GM18858 (cell line): ENCODE measurements at regions not wholly inside any gene's neighbourhood (a gene's known extent, or its start where the extent isn't known, plus 50 kb on each side); places are given as distances from the start of the nearest gene placed in this dataset.
"Not testable (repeated sequence)": the region's sequence is repeated elsewhere in the genome, so short reads cannot be mapped to it uniquely, and the experiment has no call there.

Experiments
- ATAC-seq: cut with Tn5 transposase; IDR thresholded peaks from one replicate; pipeline ENCODE4 v1.9.1; 2021; ENCODE audit not compliant: unreplicated experiment

DNA sequence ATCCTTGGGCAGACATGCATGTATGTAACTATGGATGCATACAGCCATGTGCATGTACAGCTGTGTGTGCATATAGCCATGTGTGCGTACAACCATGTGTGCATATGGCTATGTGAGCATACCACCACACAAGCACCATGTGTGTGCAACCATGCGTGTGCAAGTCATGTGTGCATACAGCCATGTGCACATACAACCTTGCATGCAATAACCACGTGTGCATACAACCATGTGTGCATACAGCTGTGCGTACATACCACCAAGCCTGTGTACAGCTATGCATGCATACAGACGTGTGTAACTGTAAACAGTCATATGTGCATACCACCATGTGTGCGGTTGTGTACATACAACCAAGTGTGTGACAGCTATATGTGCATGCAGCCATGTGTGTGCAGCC is 186.4 kb downstream of the LAT start:
- not testable (repeated sequence) for ATAC-seq

- not testable (repeated sequence) for ATAC-seq
Observed at GRCh38 chr16:29170393-29171119, 185.7 kb downstream of the LAT start.

DNA sequence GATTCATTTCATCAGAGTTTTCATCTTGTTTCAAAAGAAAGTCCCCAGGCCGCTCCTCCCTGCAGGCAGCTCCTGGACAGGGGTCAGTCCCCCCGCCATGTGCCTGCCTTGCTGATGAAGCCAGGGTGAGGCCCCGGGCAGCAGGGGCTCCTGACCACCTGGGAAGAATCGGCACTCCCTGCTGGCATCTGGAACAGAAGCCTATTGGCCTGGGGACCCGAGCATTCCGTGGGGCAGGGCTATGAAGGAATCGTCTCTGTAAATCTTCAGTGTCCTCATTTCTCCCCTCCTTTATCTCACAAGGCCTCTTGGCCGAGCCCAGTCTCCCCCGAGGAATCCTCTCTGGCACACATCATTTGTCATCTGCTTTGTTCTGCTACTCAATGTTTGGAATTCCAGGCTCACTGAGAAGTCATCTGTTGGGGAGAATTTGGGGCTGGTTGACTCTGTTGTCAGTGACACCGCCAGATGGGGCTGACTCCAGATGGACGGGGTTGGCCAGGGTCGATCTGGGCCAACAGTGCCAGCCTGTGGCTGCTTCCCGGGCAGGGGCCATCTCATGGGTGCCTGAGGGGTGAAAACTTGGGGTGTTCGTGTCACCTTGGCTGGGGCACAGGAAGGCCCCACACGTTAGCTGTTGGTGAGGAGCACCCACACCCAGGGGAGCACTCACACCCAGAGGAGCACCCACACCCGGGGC is 184.6 kb downstream of the LAT start:
- ATAC-seq: not testable (repeated sequence)

GRCh38 chr16:29168515-29169259 is 183.8 kb downstream of the LAT start:
- not testable (repeated sequence) for ATAC-seq

DNA sequence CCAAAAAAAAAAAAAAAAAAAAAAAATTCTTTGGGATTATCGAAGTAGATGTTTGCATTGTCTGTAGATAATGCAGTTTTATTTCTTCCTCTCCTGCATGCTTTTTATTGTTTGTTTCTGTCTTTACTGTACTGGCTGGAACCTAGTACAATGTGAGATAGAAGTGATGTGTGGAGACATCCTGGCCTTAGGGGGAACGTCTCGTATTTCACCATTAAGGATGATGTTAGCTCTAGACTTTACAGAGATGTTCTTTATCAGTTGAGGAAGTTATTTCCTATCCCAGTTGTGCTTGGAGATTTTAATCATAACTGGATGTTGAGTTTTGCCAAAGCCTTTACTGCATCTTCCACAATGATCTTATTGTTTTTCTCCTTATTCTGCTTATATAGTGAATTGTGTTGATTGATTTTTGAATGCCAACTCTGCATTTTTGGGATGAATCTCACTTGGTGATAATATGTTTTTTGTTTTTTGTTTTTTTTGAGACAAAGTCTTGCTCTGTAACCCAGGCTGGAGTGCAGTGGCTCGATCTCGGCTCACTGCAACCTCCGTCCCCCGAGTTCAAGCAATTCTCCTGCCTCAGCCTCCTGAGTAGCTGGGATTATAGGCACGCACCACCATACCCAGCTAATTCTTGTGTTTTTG is 179.7 kb downstream of the LAT start:
- not testable (repeated sequence) for ATAC-seq

GRCh38 chr16:29160171-29160570 is 175.3 kb downstream of the LAT start:
- not testable (repeated sequence) for ATAC-seq

DNA sequence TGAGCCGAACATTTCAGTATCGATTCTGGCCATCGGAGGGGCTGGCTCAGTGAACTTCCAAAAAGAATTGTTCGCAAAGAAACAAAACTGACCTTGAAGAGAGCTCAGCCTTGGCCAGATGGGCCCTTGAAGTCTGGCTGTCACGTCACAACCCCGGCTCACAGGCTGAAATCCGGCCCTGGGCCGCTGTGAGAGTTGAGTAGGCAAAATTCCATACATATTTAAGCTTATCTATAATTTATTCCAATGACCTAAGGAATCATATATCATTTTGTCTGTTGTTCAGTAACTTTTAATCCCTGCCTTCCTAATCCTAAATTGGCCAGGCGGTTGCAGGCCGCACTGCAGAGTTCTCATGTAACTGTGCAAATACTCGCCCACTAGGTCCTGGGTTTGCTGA is 174.8 kb downstream of the LAT start:
- ATAC-seq: not testable (repeated sequence)

- ATAC-seq: no peak
Observed at GRCh38 chr16:29158785-29159184, 173.9 kb downstream of the LAT start.

- not testable (repeated sequence) for ATAC-seq
Observed at GRCh38 chr16:29158031-29158784, 173.4 kb downstream of the LAT start.

- ATAC-seq: not testable (repeated sequence)
Observed at GRCh38 chr16:29157051-29157923, 172.4 kb downstream of the LAT start.

DNA sequence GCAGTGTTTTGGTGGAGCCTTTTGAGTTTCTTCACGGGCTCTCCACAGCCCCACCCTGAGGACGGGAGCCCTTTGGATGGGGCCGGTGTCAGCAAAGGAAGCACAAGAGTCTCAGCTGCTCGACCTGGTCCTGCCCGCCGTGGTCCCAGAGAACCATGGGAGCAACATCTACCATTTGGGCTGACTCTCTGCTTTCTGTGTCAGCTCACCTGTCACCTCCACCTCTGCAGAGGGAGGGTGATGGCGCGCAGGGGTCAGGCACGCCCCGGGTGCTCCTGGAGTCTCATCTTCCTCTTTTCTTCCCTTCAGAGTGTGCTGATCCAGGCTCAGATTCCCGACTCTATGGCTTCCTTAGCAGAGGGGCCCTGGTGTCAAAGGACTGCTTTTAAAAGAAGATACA is 171.7 kb downstream of the LAT start:
- no peak for ATAC-seq

DNA sequence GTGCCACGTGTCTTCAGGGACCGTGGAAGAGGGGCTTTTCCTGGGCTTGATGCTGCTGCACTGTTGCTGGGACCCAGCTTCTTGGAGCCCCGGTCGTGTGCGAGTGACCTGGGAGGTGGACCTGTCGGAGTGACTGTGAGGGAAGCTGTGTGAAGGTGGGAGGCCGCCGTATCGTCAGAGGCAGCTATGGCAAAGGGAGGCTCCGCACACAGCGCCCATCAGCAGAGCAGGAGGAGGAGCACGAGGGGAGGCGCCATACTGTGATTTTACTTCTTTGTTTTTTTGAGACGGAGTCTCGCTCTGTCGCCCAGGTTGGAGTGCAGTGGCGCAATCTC is 171.0 kb downstream of the LAT start:
- ATAC-seq: not testable (repeated sequence)

DNA sequence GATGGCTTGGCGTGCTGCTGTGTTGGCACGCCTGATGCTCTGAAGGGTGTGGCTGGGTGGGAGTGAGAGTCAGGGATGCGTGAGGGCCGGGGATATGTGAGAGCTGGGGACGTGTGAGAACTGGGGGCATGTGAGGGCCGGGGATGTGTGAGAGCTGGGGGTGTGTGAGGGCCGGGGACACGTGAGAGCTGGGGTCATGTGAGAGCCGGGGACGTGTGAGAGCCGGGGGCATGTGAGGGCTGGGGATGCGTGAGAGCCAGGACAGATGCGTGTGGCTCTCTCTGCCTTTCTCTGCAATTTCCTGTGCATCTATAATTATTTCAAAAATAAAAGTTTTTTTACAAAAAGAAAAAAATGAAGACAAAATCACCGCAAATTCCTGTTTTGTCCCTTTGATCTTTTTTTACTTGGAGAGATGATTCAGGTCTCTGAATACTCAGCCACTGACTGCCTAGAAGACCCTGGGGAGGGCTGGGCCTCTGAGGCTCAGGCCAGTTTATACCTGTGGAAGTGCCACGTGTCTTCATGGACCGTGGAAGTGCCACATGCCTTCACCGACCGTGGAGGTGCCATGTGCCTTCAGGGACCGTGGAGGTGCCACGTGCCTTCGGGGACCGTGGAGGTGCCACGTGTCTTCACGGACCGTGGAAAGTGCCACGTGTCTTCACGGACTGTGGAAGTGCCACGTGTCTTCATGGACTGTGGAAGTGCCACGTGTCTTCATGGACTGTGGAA is 170.4 kb downstream of the LAT start:
- ATAC-seq: not testable (repeated sequence)

GRCh38 chr16:29154676-29155121 is 169.8 kb downstream of the LAT start:
- no peak for ATAC-seq

GRCh38 chr16:29154088-29154487 is 169.2 kb downstream of the LAT start:
- ATAC-seq: no peak

DNA sequence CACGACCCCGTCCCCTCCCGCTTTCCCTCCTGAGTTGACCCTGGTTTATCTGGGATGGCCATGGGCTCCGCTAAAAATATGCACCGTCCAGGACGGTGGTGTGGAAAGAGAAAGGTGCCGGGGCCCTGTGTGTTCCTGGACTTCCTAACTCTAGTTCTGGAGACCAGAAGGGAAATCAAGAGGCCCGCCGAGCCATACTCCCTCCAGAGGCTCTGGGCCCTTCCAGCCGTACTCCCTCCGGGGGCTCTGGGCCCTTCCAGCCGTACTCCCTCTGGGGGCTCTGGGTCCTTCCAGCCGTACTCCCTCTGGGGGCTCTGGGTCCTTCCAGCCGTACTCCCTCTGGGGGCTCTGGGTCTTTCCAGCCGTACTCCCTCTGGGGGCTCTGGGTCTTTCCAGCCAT is 168.5 kb downstream of the LAT start:
- not testable (repeated sequence) for ATAC-seq

- not testable (repeated sequence) for ATAC-seq
Observed at GRCh38 chr16:29152544-29153031, 167.7 kb downstream of the LAT start.

DNA sequence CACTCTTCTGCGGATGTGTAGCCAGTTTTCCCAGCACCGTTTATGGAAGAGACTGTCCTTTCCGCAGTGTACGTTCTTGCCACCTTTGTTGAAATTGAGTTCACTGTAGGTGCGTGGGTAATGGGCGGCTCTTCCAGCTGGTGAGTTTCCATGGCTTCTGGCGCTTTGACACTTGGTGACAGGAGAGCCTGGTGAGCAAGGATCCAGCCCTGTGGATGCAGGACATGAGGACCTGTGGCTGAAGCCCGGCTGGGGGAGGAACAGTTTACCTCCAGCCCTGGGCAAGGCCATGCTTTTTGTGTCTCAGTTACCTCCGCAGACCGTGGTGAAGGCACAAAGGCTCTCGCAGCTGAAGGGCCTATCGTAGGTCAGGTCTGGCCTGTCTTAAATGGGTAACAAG is 166.5 kb downstream of the LAT start:
- no peak for ATAC-seq

- ATAC-seq: not testable (repeated sequence)
Observed at GRCh38 chr16:29149912-29150311, 165.1 kb downstream of the LAT start.
